Muscle layer of colon (tissue), 2 donors: ENCODE measurements at regions not wholly inside any gene's neighbourhood (a gene's known extent, or its start where the extent isn't known, plus 50 kb on each side); places are given as distances from the start of the nearest gene placed in this dataset.

Experiments used
- H3K27ac ChIP-seq: one replicate; pipeline ENCODE4 v1.7.0; 2013; ENCODE audit warnings: low read depth, mild to moderate bottlenecking, low read length, moderate library complexity
- H3K27me3 ChIP-seq, 2 donors: one replicate each; pipeline ENCODE4 v1.7.0; 2013; ENCODE audit warnings: low read length in 2 of 2, mild to moderate bottlenecking in 2 of 2; ENCODE audit not compliant: insufficient read depth in 2 of 2, control insufficient read depth in 1 of 2
- H3K36me3 ChIP-seq: one replicate; pipeline ENCODE4 v1.7.0; 2013; ENCODE audit warnings: mild to moderate bottlenecking, low read length; ENCODE audit not compliant: insufficient read depth
- H3K4me1 ChIP-seq: one replicate; pipeline ENCODE4 v1.7.0; 2013; ENCODE audit warnings: mild to moderate bottlenecking, low read length; ENCODE audit not compliant: insufficient read depth
- H3K4me3 ChIP-seq, 2 donors: one replicate each; pipeline ENCODE4 v1.7.0; 2013; ENCODE audit warnings: low read length in 2 of 2, low read depth in 1 of 2, mild to moderate bottlenecking in 1 of 2, moderate library complexity in 1 of 2
- H3K9ac ChIP-seq: one replicate; pipeline ENCODE4 v1.7.0; 2013; ENCODE audit warnings: low read length
- H3K9me3 ChIP-seq: one replicate; pipeline ENCODE4 v1.7.0; 2013; ENCODE audit warnings: mild to moderate bottlenecking, low read length
- donor health status: abdominal sarcoma.
- donor health status: Adenocarcinoma of cecum.

DNA sequence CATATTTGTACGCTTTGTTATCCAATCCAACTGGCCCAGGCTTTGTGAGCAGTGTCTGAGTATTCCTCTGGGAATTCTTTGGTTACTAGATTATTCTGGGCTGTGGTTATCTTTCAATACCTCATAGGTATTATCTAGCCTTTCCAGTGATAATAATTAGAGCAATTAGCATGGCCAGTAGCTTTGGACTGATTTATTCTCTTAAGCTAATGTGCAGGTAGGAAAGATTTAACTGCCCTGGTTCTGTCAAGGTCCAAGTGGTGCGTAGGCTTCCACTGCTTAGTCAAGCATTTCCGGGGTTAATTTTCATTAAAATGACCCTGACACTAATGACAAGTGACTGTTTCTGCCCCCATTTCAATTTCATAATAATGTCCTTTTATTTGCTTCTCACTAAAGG is 54.2 kb upstream of the PMFBP1 start:
- Histone ChIP-seq H3K9me3 (no peaks in the 10 kb centered on the region), H3K9ac (no peak overlapping the region), H3K4me1 (no peaks in the 10 kb centered on the region), H3K27ac (no peak overlapping the region), H3K27me3 (no peaks in the 10 kb centered on the region), H3K4me3 (no peak overlapping the region), H3K36me3 (no peaks in the 10 kb centered on the region)

DNA sequence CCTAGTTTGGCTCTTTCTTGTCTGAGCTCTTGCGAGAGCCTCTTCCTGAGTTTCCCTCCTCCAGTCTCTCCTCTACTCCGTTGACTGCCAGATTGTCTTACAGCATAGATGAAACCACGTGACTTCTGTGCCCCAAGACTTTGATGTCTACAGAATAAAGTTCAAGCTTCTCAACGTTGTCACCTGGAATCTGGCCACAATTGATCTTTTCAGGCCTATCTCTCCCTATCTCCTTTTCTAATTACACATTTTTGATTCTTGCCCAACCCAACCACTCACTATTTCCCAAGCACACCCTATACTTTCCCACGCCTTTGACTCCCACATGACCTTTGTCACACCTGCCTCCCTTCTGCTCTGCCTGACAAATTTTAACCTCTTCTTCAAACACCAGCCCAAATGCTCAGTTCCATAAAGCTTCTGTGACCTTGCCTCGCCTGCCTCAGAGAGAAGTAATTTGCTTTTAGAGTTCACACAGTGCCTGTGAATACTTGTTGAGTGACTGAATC is 52.4 kb upstream of the PMFBP1 start:
- Histone ChIP-seq H3K4me1 (no peaks in the 10 kb centered on the region), H3K27ac (no peak overlapping the region), H3K4me3 (no peak overlapping the region), H3K27me3 (no peaks in the 10 kb centered on the region), H3K9me3 (no peaks in the 10 kb centered on the region), H3K36me3 (no peaks in the 10 kb centered on the region), H3K9ac (no peak overlapping the region)

DNA sequence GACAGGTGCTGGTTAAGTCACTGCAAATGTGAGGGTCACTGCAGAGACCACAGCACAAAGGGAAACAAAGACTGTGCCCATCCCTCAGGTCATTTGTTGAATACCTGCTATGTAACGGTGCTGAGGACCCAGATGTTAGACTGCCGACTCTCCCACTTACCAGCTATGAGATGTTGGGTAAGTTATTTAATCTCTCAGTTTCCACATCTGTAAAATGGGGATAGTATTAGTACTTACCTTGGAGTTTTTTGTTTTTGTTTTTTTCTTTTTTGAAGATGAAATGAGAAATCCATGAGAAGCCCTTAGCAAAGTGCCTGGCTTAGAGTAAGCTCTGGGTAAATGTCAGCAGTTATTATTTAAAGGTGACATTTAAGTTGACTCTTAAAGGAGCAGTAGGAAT is 50.5 kb upstream of the PMFBP1 start:
- no peaks in the 10 kb centered on the region for H3K36me3 ChIP-seq

More for the DNA sequence above, 50.5 kb upstream of the PMFBP1 start:
- Histone ChIP-seq H3K9ac (no peak overlapping the region), H3K9me3 (no peaks in the 10 kb centered on the region), H3K27ac (no peak overlapping the region), H3K4me3 (no peak overlapping the region), H3K4me1 (no peaks in the 10 kb centered on the region), H3K27me3 (no peaks in the 10 kb centered on the region)
